GM12891 (cell line): ENCODE measurements at regions not wholly inside any gene's neighbourhood (a gene's known extent, or its start where the extent isn't known, plus 50 kb on each side); places are given as distances from the start of the nearest gene placed in this dataset.

ENCODE experiments used
- DNase-seq: peaks from one replicate; pipeline ENCODE4 v3.0.0; 2011; ENCODE audit warnings: low spot score; ENCODE audit not compliant: insufficient read length
- FAIRE-seq: peaks from 2 replicates; lab custom pipeline; 2011; peaks lifted over from hg19 to GRCh38; lab: Jason Lieb, UNC
- PAX5 ChIP-seq: IDR thresholded peaks from 2 replicates; pipeline ENCODE4 v1.6.1; 2011; ENCODE audit warnings: low read length, moderate library complexity, mild to moderate bottlenecking; ENCODE audit not compliant: insufficient read depth, severe bottlenecking
- POLR2A ChIP-seq: IDR thresholded peaks from 2 replicates; pipeline ENCODE4 v1.6.1; 2011; ENCODE audit warnings: low read depth, low read length, control low read depth
- POLR2AphosphoS5 ChIP-seq: IDR thresholded peaks from 2 replicates; pipeline ENCODE4 v1.6.1; 2011; ENCODE audit warnings: low read depth, low read length, control low read depth
- POU2F2 ChIP-seq: IDR thresholded peaks from 2 replicates; pipeline ENCODE4 v1.6.1; 2011; ENCODE audit warnings: low read depth, mild to moderate bottlenecking, control low read depth, low read length, moderate library complexity
- SPI1 ChIP-seq: IDR thresholded peaks from 2 replicates; pipeline ENCODE4 v1.6.1; 2011; ENCODE audit warnings: low read depth, low read length, control low read depth
- TAF1 ChIP-seq: IDR thresholded peaks from 2 replicates; pipeline ENCODE4 v1.6.1; 2011; ENCODE audit warnings: low read depth, low read length, control low read depth

DNA sequence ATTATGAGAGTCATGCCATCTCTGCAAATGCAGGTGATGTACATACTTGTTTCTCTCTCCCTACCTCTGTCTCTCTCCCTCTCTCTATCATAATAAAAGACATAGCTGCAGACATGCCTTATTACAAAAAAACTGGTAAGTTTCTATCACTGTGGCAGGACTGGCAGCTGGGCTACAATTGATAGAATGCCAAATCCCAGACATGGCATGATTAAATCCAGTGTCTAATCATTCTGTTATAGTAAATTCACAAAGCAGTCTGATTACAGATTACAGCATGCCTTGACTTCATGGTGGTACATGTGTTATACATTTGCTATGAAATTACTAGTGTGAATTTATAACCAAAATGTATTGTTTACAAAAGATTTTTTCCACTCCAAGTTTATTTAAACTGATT is 854.7 kb downstream of the TMTC2 start:
- DNase-seq (no peak), FAIRE-seq (no peak)
- TF ChIP-seq POLR2A (no peak), PAX5 (no peak), TAF1 (no peak), SPI1 (no peak), POU2F2 (no peak), POLR2AphosphoS5 (no peak)

GRCh38 chr12:83538361-83538965 is 851.8 kb downstream of the TMTC2 start:
- no peak for FAIRE-seq
- TF ChIP-seq TAF1 = no peak
- TF ChIP-seq POLR2A = no peak
- no peak for TF ChIP-seq PAX5
- TF ChIP-seq POU2F2 = no peak
- no peak for TF ChIP-seq POLR2AphosphoS5
- TF ChIP-seq SPI1 = no peak

DNA sequence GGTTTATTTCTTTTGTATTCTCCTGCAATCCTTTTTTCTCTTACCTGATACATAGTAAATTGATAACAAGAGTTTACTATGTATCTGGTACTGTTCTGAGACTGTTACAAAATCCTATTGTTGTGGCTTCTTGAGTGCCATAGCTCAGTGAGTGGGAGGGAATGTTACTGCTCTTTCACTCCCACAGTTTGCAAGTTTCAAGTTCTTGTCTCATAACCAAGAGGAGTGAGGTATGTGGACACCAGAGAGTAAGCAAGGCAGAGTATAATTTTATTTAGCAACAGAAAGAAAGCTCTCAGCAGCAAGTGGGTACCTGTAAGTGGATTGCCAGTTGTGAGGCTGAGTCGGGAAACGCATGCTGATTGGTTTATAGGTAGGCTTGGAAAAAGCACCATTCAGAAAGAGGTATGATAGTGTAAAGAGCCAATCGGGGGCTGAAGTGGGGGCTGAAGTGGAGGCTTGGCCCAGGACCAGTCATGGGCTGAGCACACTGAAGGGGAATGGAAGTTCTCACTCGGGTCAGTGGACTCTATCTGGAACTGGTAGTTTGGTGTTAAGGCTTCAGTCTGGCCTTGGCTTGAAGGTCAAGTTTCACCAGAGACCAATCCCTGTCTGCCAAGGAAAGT is 850.8 kb downstream of the TMTC2 start:
- no peak for FAIRE-seq

More at GRCh38 chr12:83538361-83538965, 851.8 kb downstream of the TMTC2 start:
- DNase-seq = no peak

DNA sequence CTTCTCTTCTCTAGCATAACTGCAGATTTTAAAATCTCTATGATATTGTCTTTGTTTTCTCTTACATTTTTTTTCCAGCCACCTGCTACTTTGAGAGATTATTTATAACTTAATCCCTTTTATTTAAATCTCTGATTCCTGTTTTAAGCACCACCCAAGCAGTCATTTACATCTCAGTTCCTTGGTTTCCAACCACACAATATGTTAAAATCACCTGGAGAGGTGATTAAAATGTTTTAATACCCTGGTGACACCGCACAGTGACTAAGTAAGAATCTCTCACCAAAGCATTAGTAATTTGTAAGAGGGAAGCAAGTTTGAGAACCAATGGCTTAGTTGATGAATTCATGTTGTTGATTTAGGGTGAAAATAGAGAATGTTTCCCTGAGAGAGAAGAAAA is 849.8 kb downstream of the TMTC2 start:
- TF ChIP-seq POLR2AphosphoS5 = no peak
- no peak for TF ChIP-seq TAF1
- TF ChIP-seq POLR2A = no peak
- TF ChIP-seq PAX5 = no peak
- TF ChIP-seq POU2F2 = no peak
- no peak for TF ChIP-seq SPI1
- no peak for DNase-seq
- FAIRE-seq = no peak

More for the DNA sequence above, 850.8 kb downstream of the TMTC2 start:
- TF ChIP-seq POU2F2 (no peak), PAX5 (no peak), TAF1 (no peak), SPI1 (no peak), POLR2AphosphoS5 (no peak), POLR2A (no peak)
- no peak for DNase-seq

DNA sequence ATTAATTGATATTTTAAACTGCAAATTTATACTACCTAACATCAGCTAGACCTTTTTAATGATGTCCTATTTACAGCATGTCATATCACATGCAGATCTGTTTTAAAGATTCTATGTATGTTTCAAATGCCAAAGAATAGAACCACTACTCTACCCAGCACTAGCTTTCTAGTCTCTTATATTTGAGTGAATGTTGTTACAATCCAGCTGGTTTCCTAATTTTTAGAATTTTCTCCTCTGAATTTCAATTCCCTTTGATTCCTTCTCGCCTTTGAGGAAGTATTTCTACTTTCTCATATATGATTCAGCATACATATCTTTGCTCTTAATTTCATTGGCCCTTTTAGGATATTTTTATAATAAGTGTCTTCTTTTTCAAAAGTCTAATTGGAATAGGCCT is 841.9 kb downstream of the TMTC2 start:
- DNase-seq (no peak), FAIRE-seq (no peak)
- TF ChIP-seq TAF1 = no peak
- TF ChIP-seq SPI1 = no peak
- no peak for TF ChIP-seq POLR2AphosphoS5
- TF ChIP-seq PAX5 = no peak
- no peak for TF ChIP-seq POU2F2
- no peak for TF ChIP-seq POLR2A

- TF ChIP-seq POU2F2 = no peak
- TF ChIP-seq TAF1 = no peak
- TF ChIP-seq SPI1 = no peak
- TF ChIP-seq PAX5 = no peak
- TF ChIP-seq POLR2A = no peak
- no peak for TF ChIP-seq POLR2AphosphoS5
- no peak for DNase-seq
- FAIRE-seq = no peak
Measured at GRCh38 chr12:83527810-83528209, 841.1 kb downstream of the TMTC2 start.

- DNase-seq (no peak), FAIRE-seq (no peak)
- TF ChIP-seq SPI1 (no peak), POU2F2 (no peak), PAX5 (no peak), POLR2AphosphoS5 (no peak), TAF1 (no peak), POLR2A (no peak)
Measured at GRCh38 chr12:83515306-83516026, 828.8 kb downstream of the TMTC2 start.

GRCh38 chr12:83514372-83514771 is 827.7 kb downstream of the TMTC2 start:
- FAIRE-seq (no peak), DNase-seq (no peak)
- TF ChIP-seq TAF1 = no peak
- no peak for TF ChIP-seq POLR2AphosphoS5
- no peak for TF ChIP-seq SPI1
- TF ChIP-seq PAX5 = no peak
- TF ChIP-seq POLR2A = no peak
- no peak for TF ChIP-seq POU2F2

DNA sequence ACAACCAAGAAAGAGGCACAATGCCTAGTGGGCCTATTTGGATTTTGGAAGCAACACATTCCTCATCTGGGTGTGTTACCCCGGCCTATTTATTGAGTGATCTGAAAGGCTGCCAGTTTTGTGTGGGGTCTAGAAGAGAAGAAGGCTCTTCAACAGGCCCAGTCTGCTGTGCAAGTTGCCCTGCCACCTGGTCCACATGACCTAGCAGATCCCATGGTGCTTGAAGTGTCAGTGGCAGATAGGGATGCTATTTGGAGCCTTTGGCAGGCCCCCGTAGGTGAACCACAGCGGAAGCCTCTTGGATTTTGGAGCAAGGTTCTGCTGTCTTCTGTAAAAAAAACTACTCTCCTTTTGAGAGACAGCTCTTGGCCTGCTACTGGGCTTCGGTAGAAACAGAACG is 820.1 kb downstream of the TMTC2 start:
- FAIRE-seq (no peak), DNase-seq (no peak)
- TF ChIP-seq TAF1 (no peak), POU2F2 (no peak)
